ENCODE measurements at regions not wholly inside any gene's neighbourhood (a gene's known extent, or its start where the extent isn't known, plus 50 kb on each side); places are given as distances from the start of the nearest gene placed in this dataset.

DNA sequence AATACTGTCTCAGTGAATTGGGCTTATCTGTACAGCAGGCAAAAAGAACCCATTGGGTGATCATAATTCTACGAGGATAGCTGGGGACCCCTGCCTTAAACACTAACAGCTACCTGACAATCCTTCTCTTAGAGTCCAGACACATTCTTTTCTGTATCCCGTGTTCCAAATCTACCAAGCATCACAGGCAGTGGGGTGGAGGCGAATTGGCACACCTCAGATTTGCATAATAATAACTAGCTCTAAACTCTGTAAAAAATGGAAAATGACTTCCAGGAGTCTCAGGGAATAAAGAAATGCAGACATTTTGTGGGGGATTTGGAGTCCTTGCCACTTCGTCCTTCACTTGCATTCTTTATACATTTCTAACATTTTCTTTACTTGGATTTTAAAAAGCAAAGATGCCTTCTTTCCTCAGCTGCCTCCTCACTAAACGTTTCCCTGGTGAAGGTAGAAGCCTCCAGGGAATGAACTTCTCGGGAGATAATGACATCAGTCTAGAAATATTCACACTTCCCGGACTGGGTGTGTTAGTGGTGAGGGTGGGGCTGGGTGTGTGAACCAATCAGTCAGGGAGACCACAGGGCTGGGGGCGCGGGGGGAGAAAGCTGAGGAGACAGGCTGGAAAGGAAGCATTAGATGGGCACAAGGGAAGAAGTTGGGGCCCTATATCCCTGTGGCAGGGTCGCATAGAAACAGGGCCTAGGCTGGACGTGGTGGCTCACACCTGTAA lies 59.1 kb upstream of the BOD1L2 start:
- peak; percentile 55 for DNase-seq

DNA sequence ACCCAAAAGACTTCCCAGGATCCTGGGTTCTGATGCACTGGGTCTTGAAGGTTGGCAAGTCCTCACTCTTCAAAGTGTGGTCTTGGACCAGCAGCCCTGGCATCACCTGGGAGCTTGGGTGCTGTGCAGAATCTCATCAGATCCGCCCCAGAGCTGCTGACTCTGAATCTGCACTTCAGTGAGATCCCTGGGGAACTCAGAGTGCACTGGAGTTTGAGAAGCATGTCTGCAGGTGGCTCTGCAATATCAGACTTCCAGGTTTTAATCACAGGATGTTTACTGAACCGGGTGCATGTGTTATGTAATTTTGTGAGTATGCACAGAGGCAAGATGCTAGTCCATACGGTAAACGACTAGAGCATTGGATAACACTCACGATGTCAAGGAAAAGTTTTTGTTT lies 58.0 kb upstream of the BOD1L2 start:
- DNase-seq, result no peak

DNA sequence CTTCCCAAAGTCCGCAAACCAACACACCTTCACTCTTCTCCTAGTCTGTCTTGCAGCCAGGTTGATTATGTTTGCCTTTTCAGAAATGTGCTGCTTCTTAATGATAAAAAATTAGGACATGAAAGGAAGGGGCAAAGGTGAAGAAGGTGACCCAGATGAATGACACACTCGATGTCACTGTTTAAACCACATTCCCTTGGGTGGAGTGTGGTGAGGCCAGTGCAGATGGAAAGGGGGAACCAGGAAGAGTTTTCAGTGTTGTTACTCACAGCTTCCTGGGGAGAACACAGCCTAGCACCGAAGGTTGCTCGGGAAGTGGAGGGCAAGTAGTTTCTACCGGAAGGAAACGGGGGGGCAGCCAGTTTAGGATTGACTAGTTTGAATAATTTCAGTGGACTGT lies 57.2 kb upstream of the BOD1L2 start:
- DNase-seq, result no peak

DNA sequence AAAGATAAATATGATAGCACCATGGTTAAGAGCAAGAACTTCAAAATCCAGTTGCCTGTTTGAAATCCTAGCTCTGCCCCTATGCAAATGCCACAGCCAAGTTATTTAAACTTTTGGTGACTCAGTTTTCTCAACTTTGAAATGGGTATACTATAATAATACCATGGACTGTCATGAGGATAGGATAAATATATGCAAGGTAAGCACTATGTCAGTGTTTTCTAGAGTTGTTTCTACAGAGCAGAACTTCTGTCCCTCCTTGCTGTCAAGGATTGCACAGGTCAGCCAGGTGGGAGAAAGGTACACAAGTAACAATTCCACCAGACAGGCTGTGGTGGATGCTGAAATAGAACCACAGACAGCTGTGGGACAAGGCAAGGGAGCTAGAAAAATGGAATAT lies 55.7 kb upstream of the BOD1L2 start:
- no peak for DNase-seq

DNA sequence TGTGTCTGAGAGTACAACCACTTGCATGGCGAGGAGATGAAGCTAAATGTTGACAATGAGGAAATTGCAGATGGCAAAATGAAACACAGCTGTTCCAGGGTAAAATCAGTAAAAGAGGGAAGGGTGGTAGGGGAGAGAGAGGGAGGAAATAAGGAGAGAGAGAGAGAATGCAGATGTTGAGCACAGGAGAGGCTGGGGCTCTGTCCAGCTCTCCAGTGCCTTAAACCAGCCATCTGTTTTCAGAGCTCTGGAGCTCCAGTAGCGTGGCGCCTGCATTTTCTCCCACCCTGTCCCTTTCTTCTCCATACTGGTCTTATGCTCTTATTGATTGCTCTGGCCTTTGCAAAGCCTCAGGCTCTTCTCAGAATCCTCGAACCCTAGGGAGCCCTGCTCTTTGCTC lies 52.7 kb upstream of the BOD1L2 start:
- DNase-seq, result peak; percentile 57

DNA sequence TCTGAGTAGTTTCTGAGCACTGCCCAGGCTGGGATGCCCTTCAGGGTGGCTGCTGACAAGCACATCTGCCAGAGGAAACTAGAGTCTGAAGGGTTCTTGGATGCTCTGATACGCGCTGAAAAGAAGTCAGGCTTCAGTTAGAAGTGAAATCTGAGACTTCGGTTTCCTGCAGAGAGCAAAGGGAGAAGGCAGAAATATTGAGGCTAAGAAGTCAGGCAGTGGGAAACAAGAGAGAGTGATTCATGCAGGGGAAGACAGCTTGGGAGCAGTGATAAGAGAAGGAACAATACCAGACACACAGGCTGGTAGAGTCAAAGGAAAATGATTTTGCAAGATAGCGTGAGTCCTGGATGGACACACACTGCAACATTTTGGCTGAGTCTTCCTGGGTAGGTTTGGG lies 51.0 kb upstream of the BOD1L2 start:
- peak; percentile 38 for DNase-seq

Measured in islet precursor cell (in vitro differentiated cells).